ENCODE measurements at regions not wholly inside any gene's neighbourhood (a gene's known extent, or its start where the extent isn't known, plus 50 kb on each side); places are given as distances from the start of the nearest gene placed in this dataset.

DNA sequence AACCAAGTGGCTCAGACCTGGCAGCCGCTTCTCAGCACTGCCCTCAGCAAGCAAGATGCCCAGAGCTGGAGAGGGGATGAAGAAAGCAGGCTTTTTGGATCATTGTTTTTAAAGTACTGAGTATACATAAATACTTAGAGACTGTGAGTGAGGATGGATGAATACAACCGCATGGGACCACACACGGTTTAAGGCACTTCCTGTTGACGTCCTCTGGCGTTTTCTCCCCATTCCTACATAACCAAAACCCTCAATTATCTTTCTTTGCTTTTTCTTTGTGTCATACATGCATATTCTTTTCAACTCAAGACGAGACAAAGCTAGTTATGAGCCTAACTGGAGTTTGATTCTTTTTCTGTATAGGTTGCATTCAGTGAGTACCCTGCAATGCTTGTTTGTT is 198.4 kb downstream of the GALR1 start:
- TF ChIP-seq CSDC2 (CRISPR knock-in tag; IDR thresholded peaks at IDR 0.05) (no peak), ZFP30 (CRISPR knock-in tag; IDR thresholded peaks at IDR 0.05) (no peak), RARB (CRISPR knock-in tag; IDR thresholded peaks at IDR 0.05) (no peak), OSR1 (CRISPR knock-in tag; IDR thresholded peaks at IDR 0.05) (no peak), ZFP3 (CRISPR knock-in tag; IDR thresholded peaks at IDR 0.05) (no peak), ZNF8 (CRISPR knock-in tag; IDR thresholded peaks at IDR 0.05) (no peak), ARNTL (CRISPR knock-in tag; IDR thresholded peaks at IDR 0.05; ENCODE audit: borderline replicate concordance, low read depth) (no peak), ISL1 (CRISPR knock-in tag; IDR thresholded peaks at IDR 0.05) (no peak), ESRRG (CRISPR knock-in tag; IDR thresholded peaks at IDR 0.05) (no peak), BACH2 (CRISPR knock-in tag; IDR thresholded peaks at IDR 0.05; ENCODE audit: borderline replicate concordance) (no peak), PPARA (CRISPR knock-in tag; IDR thresholded peaks at IDR 0.05; ENCODE audit: borderline replicate concordance) (no peak), ZC3H10 (CRISPR knock-in tag; IDR thresholded peaks at IDR 0.05) (no peak), TOX (CRISPR knock-in tag; IDR thresholded peaks at IDR 0.05; ENCODE audit: borderline replicate concordance) (no peak), TCF4 (CRISPR knock-in tag; IDR thresholded peaks at IDR 0.05; ENCODE audit: borderline replicate concordance) (no peak), ZNF70 (CRISPR knock-in tag; IDR thresholded peaks at IDR 0.05) (no peak)
- TF ChIP-seq, protein P1, sequence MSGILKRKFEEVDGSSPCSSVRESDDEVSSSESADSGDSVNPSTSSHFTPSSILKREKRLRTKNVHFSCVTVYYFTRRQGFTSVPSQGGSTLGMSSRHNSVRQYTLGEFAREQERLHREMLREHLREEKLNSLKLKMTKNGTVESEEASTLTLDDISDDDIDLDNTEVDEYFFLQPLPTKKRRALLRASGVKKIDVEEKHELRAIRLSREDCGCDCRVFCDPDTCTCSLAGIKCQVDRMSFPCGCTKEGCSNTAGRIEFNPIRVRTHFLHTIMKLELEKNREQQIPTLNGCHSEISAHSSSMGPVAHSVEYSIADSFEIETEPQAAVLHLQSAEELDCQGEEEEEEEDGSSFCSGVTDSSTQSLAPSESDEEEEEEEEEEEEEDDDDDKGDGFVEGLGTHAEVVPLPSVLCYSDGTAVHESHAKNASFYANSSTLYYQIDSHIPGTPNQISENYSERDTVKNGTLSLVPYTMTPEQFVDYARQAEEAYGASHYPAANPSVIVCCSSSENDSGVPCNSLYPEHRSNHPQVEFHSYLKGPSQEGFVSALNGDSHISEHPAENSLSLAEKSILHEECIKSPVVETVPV (CRISPR knock-in tag; IDR thresholded peaks at IDR 0.05) = no peak
- TF ChIP-seq, protein P2, sequence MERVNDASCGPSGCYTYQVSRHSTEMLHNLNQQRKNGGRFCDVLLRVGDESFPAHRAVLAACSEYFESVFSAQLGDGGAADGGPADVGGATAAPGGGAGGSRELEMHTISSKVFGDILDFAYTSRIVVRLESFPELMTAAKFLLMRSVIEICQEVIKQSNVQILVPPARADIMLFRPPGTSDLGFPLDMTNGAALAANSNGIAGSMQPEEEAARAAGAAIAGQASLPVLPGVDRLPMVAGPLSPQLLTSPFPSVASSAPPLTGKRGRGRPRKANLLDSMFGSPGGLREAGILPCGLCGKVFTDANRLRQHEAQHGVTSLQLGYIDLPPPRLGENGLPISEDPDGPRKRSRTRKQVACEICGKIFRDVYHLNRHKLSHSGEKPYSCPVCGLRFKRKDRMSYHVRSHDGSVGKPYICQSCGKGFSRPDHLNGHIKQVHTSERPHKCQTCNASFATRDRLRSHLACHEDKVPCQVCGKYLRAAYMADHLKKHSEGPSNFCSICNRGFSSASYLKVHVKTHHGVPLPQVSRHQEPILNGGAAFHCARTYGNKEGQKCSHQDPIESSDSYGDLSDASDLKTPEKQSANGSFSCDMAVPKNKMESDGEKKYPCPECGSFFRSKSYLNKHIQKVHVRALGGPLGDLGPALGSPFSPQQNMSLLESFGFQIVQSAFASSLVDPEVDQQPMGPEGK (CRISPR knock-in tag; IDR thresholded peaks at IDR 0.05; ENCODE audit: borderline replicate concordance) = no peak
- no peak for ATAC-seq

GRCh38 chr18:77455004-77455403 is 205.4 kb downstream of the GALR1 start:
- no peak for ATAC-seq

More at GRCh38 chr18:77455004-77455403, 205.4 kb downstream of the GALR1 start:
- TF ChIP-seq ZFP30 (CRISPR knock-in tag; IDR thresholded peaks at IDR 0.05) = no peak
- TF ChIP-seq ZNF565 (CRISPR knock-in tag; conservative IDR thresholded peaks at IDR 0.05; ENCODE audit: low read depth) = no peak
- TF ChIP-seq, protein P3, sequence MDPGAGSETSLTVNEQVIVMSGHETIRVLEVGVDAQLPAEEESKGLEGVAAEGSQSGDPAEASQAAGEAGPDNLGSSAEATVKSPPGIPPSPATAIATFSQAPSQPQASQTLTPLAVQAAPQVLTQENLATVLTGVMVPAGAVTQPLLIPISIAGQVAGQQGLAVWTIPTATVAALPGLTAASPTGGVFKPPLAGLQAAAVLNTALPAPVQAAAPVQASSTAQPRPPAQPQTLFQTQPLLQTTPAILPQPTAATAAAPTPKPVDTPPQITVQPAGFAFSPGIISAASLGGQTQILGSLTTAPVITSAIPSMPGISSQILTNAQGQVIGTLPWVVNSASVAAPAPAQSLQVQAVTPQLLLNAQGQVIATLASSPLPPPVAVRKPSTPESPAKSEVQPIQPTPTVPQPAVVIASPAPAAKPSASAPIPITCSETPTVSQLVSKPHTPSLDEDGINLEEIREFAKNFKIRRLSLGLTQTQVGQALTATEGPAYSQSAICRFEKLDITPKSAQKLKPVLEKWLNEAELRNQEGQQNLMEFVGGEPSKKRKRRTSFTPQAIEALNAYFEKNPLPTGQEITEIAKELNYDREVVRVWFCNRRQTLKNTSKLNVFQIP (CRISPR knock-in tag; IDR thresholded peaks at IDR 0.05; ENCODE audit: borderline replicate concordance, low read depth) = no peak
- no peak for TF ChIP-seq GLIS3 (CRISPR knock-in tag; IDR thresholded peaks at IDR 0.05)
- no peak for TF ChIP-seq ZC3H10 (CRISPR knock-in tag; IDR thresholded peaks at IDR 0.05)
- no peak for TF ChIP-seq RARB (CRISPR knock-in tag; IDR thresholded peaks at IDR 0.05)
- TF ChIP-seq, protein P2 (CRISPR knock-in tag; IDR thresholded peaks at IDR 0.05; ENCODE audit: borderline replicate concordance) = no peak
- TF ChIP-seq ZNF70 (CRISPR knock-in tag; IDR thresholded peaks at IDR 0.05) = no peak
- TF ChIP-seq TOX (CRISPR knock-in tag; IDR thresholded peaks at IDR 0.05; ENCODE audit: borderline replicate concordance) = no peak
- TF ChIP-seq TSHZ2 (CRISPR knock-in tag; IDR thresholded peaks at IDR 0.05) = no peak
- no peak for TF ChIP-seq ZFP3 (CRISPR knock-in tag; IDR thresholded peaks at IDR 0.05)
- TF ChIP-seq, protein P1 (CRISPR knock-in tag; IDR thresholded peaks at IDR 0.05) = no peak
- no peak for TF ChIP-seq BACH2 (CRISPR knock-in tag; IDR thresholded peaks at IDR 0.05; ENCODE audit: borderline replicate concordance)
- TF ChIP-seq ISL1 (CRISPR knock-in tag; IDR thresholded peaks at IDR 0.05) = no peak
- no peak for TF ChIP-seq TCF4 (CRISPR knock-in tag; IDR thresholded peaks at IDR 0.05; ENCODE audit: borderline replicate concordance)
- TF ChIP-seq ARNTL (CRISPR knock-in tag; IDR thresholded peaks at IDR 0.05; ENCODE audit: borderline replicate concordance, low read depth) = no peak
- TF ChIP-seq CREB5 (CRISPR knock-in tag; IDR thresholded peaks at IDR 0.05; ENCODE audit: low read depth) = no peak
- no peak for TF ChIP-seq SNAI2 (CRISPR knock-in tag; IDR thresholded peaks at IDR 0.05)
